HEK293T (cell line): ENCODE measurements at regions not wholly inside any gene's neighbourhood (a gene's known extent, or its start where the extent isn't known, plus 50 kb on each side); places are given as distances from the start of the nearest gene placed in this dataset.

ENCODE experiments used
- BHLHE40 ChIP-seq: fragments of 450-650 bp; IDR thresholded peaks from 2 replicates; pipeline ENCODE4 v1.6.1; 2016; ENCODE audit warnings: mild to moderate bottlenecking, moderate library complexity, borderline replicate concordance
- FOXA1 ChIP-seq: fragments of 450-650 bp; IDR thresholded peaks from 2 replicates; pipeline ENCODE4 v1.6.1; 2016; ENCODE audit warnings: mild to moderate bottlenecking
- FOXK2 ChIP-seq: fragments of 450-650 bp; IDR thresholded peaks from 2 replicates; pipeline ENCODE4 v1.6.1; 2016; ENCODE audit warnings: mild to moderate bottlenecking
- FOXM1 ChIP-seq: fragments of 450-650 bp; IDR thresholded peaks from 2 replicates; pipeline ENCODE4 v1.6.1; 2017; ENCODE audit warnings: mild to moderate bottlenecking, borderline replicate concordance
- L3MBTL2 ChIP-seq: fragments of 450-650 bp; conservative IDR thresholded peaks from 2 replicates; pipeline ENCODE4 v1.6.1; 2016; ENCODE audit warnings: mild to moderate bottlenecking
- NFRKB ChIP-seq: fragments of 450-650 bp; IDR thresholded peaks from 2 replicates; pipeline ENCODE4 v1.6.1; 2016; ENCODE audit warnings: mild to moderate bottlenecking, moderate library complexity
- SP1 ChIP-seq: fragments of 450-650 bp; IDR thresholded peaks from 2 replicates; pipeline ENCODE4 v1.6.1; 2017

- TF ChIP-seq SP1 (no peak), NFRKB (no peak), FOXM1 (no peak), BHLHE40 (no peak), FOXK2 (no peak), L3MBTL2 (no peak), FOXA1 (no peak)
Measured at GRCh38 chr7:106560482-106560881, 100.5 kb downstream of the CCDC71L start.
